ENCODE measurements at regions not wholly inside any gene's neighbourhood (a gene's known extent, or its start where the extent isn't known, plus 50 kb on each side); places are given as distances from the start of the nearest gene placed in this dataset.

GRCh38 chr5:73299665-73300336 lies 126.8 kb downstream of the TMEM174 start:
- POLR2A ChIA-PET: no interaction called here
- CTCF ChIA-PET (ENCODE audit: unreplicated experiment): no interaction called here
- no TSS peak for BruUV-seq (replicated peaks)

GRCh38 chr5:73298772-73299630 lies 126.0 kb downstream of the TMEM174 start:
- Histone ChIP-seq H3K4me2 (ENCODE audit: low read length) (no peak overlapping the region), H3K9me3 (ENCODE audit: low read length) (no peaks in the 10 kb centered on the region), H4K20me1 (ENCODE audit: insufficient read depth, low read length) (no peaks in the 10 kb centered on the region), H2AFZ (ENCODE audit: low read length) (no peak overlapping the region), H3K4me3 (ENCODE audit: low read depth, low read length, poor library complexity, severe bottlenecking) (no peak overlapping the region), H3K36me3 (ENCODE audit: insufficient read depth, low read length) (no peaks in the 10 kb centered on the region), H3K27ac (ENCODE audit: low read depth, low read length, poor library complexity, severe bottlenecking) (no peak overlapping the region), H3K79me2 (ENCODE audit: insufficient read depth, low read depth, low read length) (no peaks in the 10 kb centered on the region), H3K4me1 (ENCODE audit: insufficient read depth, low read length, poor library complexity, severe bottlenecking) (no peaks in the 10 kb centered on the region), H3K9me2 (ENCODE audit: insufficient read depth, low read length) (no peaks in the 10 kb centered on the region)
- ChIA-PET CTCF (ENCODE audit: unreplicated experiment) (no interaction called here), POLR2A (no interaction called here)
- DNase-seq (ENCODE audit: low spot score): no peak
- intact Hi-C loops (cut with micrococcal nuclease; ENCODE audit: unreplicated experiment): no loop called here
- TF ChIP-seq CTCF (conservative IDR thresholded peaks at IDR 0.05; ENCODE audit: low read length) (no peak), EZH2phosphoT487 (IDR thresholded peaks at IDR 0.05; ENCODE audit: borderline replicate concordance, low read depth, low read length) (no peak)
- no TSS peak for BruUV-seq (replicated peaks)

More at GRCh38 chr5:73299665-73300336, 126.8 kb downstream of the TMEM174 start:
- no peak overlapping the region for H3K4me2 ChIP-seq (ENCODE audit: low read length)
- H3K9me2 ChIP-seq (ENCODE audit: insufficient read depth, low read length): no peaks in the 10 kb centered on the region
- H2AFZ ChIP-seq (ENCODE audit: low read length): no peak overlapping the region
- intact Hi-C loops (cut with micrococcal nuclease; ENCODE audit: unreplicated experiment): no loop called here
- H4K20me1 ChIP-seq (ENCODE audit: insufficient read depth, low read length): no peaks in the 10 kb centered on the region
- no peaks in the 10 kb centered on the region for H3K36me3 ChIP-seq (ENCODE audit: insufficient read depth, low read length)
- H3K79me2 ChIP-seq (ENCODE audit: insufficient read depth, low read depth, low read length): no peaks in the 10 kb centered on the region
- TF ChIP-seq EZH2phosphoT487 (IDR thresholded peaks at IDR 0.05; ENCODE audit: borderline replicate concordance, low read depth, low read length): no peak
- TF ChIP-seq CTCF (conservative IDR thresholded peaks at IDR 0.05; ENCODE audit: low read length): no peak
- DNase-seq (ENCODE audit: low spot score): no peak
- H3K27ac ChIP-seq (ENCODE audit: low read depth, low read length, poor library complexity, severe bottlenecking): no peak overlapping the region
- H3K4me3 ChIP-seq (ENCODE audit: low read depth, low read length, poor library complexity, severe bottlenecking): no peak overlapping the region
- no peaks in the 10 kb centered on the region for H3K9me3 ChIP-seq (ENCODE audit: low read length)
- no peaks in the 10 kb centered on the region for H3K4me1 ChIP-seq (ENCODE audit: insufficient read depth, low read length, poor library complexity, severe bottlenecking)

GRCh38 chr5:73298251-73298771 lies 125.3 kb downstream of the TMEM174 start:
- no peak overlapping the region for H3K4me3 ChIP-seq (ENCODE audit: low read depth, low read length, poor library complexity, severe bottlenecking)
- H3K4me1 ChIP-seq (ENCODE audit: insufficient read depth, low read length, poor library complexity, severe bottlenecking): no peaks in the 10 kb centered on the region
- no TSS peak for BruUV-seq (replicated peaks)
- no peak overlapping the region for H3K4me2 ChIP-seq (ENCODE audit: low read length)
- no peaks in the 10 kb centered on the region for H3K36me3 ChIP-seq (ENCODE audit: insufficient read depth, low read length)
- no peaks in the 10 kb centered on the region for H3K9me3 ChIP-seq (ENCODE audit: low read length)
- no peak overlapping the region for H2AFZ ChIP-seq (ENCODE audit: low read length)
- H3K27ac ChIP-seq (ENCODE audit: low read depth, low read length, poor library complexity, severe bottlenecking): no peak overlapping the region
- POLR2A ChIA-PET: no interaction called here
- no peak for TF ChIP-seq CTCF (conservative IDR thresholded peaks at IDR 0.05; ENCODE audit: low read length)
- no peak for TF ChIP-seq EZH2phosphoT487 (IDR thresholded peaks at IDR 0.05; ENCODE audit: borderline replicate concordance, low read depth, low read length)
- no peaks in the 10 kb centered on the region for H3K9me2 ChIP-seq (ENCODE audit: insufficient read depth, low read length)
- no peaks in the 10 kb centered on the region for H4K20me1 ChIP-seq (ENCODE audit: insufficient read depth, low read length)
- DNase-seq (ENCODE audit: low spot score): no peak
- intact Hi-C loops (cut with micrococcal nuclease; ENCODE audit: unreplicated experiment): no loop called here
- CTCF ChIA-PET (ENCODE audit: unreplicated experiment): no interaction called here
- H3K79me2 ChIP-seq (ENCODE audit: insufficient read depth, low read depth, low read length): no peaks in the 10 kb centered on the region
